Trophoblast cell (in vitro differentiated cells and primary cell): ENCODE measurements at regions not wholly inside any gene's neighbourhood (a gene's known extent, or its start where the extent isn't known, plus 50 kb on each side); places are given as distances from the start of the nearest gene placed in this dataset.

Source experiments
- DNase-seq, 2 donors: peaks; one replicate each; pipeline ENCODE4 v3.0.0-alpha.2; 2016
- H2AFZ ChIP-seq: 2 replicates; pipeline ENCODE4 v1.6.1; 2013; ENCODE audit warnings: low read length, moderate library complexity, mild to moderate bottlenecking; ENCODE audit not compliant: insufficient read depth, poor library complexity
- H2AK5ac ChIP-seq: 2 replicates; pipeline ENCODE4 v1.6.1; 2013; ENCODE audit warnings: mild to moderate bottlenecking, low read length
- H2BK120ac ChIP-seq: 2 replicates; pipeline ENCODE4 v1.6.1; 2013; ENCODE audit warnings: low read length, mild to moderate bottlenecking, moderate library complexity; ENCODE audit not compliant: insufficient read depth, poor library complexity
- H2BK12ac ChIP-seq: 2 replicates; pipeline ENCODE4 v1.6.1; 2013; ENCODE audit warnings: mild to moderate bottlenecking, low read length, moderate library complexity
- H2BK5ac ChIP-seq: 2 replicates; pipeline ENCODE4 v1.6.1; 2013; ENCODE audit warnings: low read length, low read depth, moderate library complexity, mild to moderate bottlenecking; ENCODE audit not compliant: poor library complexity
- H3K14ac ChIP-seq: 2 replicates; pipeline ENCODE4 v1.6.1; 2013; ENCODE audit warnings: mild to moderate bottlenecking, low read length
- H3K18ac ChIP-seq: 2 replicates; pipeline ENCODE4 v1.6.1; 2013; ENCODE audit warnings: mild to moderate bottlenecking, low read length
- H3K23ac ChIP-seq: 2 replicates; pipeline ENCODE4 v1.6.1; 2013; ENCODE audit warnings: low read length
- H3K27ac ChIP-seq: 2 replicates; pipeline ENCODE4 v1.5.1; 2013; ENCODE audit warnings: low read depth, mild to moderate bottlenecking, inconsistent platforms, low read length, moderate library complexity
- H3K27me3 ChIP-seq: 2 replicates; pipeline ENCODE4 v1.6.1; 2013; ENCODE audit warnings: inconsistent platforms, mild to moderate bottlenecking, low read length, moderate library complexity; ENCODE audit not compliant: insufficient read depth
- H3K36me3 ChIP-seq, 2 experiments: 1 replicate in 1 of 2; 2 replicates in 1 of 2; pipeline ENCODE4 v1.6.1; 2013; ENCODE audit warnings: low read length in 2 of 2, mild to moderate bottlenecking in 2 of 2, moderate library complexity in 1 of 2; ENCODE audit not compliant: insufficient read depth in 2 of 2, control insufficient read depth in 1 of 2
- H3K4ac ChIP-seq: 2 replicates; pipeline ENCODE4 v1.6.1; 2013; ENCODE audit warnings: low read depth, mild to moderate bottlenecking, low read length, moderate library complexity
- H3K4me1 ChIP-seq, 2 experiments: 1 replicate in 1 of 2; 2 replicates in 1 of 2; pipeline ENCODE4 v1.6.1; 2013; ENCODE audit warnings: low read length in 2 of 2, mild to moderate bottlenecking in 2 of 2, moderate library complexity in 1 of 2; ENCODE audit not compliant: insufficient read depth in 2 of 2, control insufficient read depth in 1 of 2
- H3K4me2 ChIP-seq: 2 replicates; pipeline ENCODE4 v1.6.1; 2013; ENCODE audit warnings: inconsistent platforms, mild to moderate bottlenecking, low read length, moderate library complexity
- H3K4me3 ChIP-seq: 2 replicates; pipeline ENCODE4 v1.5.1; 2013; ENCODE audit warnings: mild to moderate bottlenecking, low read depth, low read length, inconsistent platforms
- H3K79me1 ChIP-seq: one replicate; pipeline ENCODE4 v1.6.1; 2013; ENCODE audit warnings: low read length
- H3K79me2 ChIP-seq: 2 replicates; pipeline ENCODE4 v1.6.1; 2013; ENCODE audit warnings: low read length, mild to moderate bottlenecking; ENCODE audit not compliant: control insufficient read depth, insufficient read depth, poor library complexity
- H3K9ac ChIP-seq: 2 replicates; pipeline ENCODE4 v1.6.1; 2013; ENCODE audit warnings: mild to moderate bottlenecking, low read length
- H3K9me3 ChIP-seq: 2 replicates; pipeline ENCODE4 v1.6.1; 2013; ENCODE audit warnings: low read depth, mild to moderate bottlenecking, control low read depth, inconsistent platforms, low read length; ENCODE audit not compliant: insufficient read depth
- H4K12ac ChIP-seq: 2 replicates; pipeline ENCODE4 v1.6.1; 2013; ENCODE audit warnings: low read depth, mild to moderate bottlenecking, low read length, moderate library complexity
- H4K8ac ChIP-seq: 2 replicates; pipeline ENCODE4 v1.6.1; 2013; ENCODE audit warnings: low read depth, mild to moderate bottlenecking, low read length, moderate library complexity
- H4K91ac ChIP-seq: one replicate; pipeline ENCODE4 v1.6.1; 2013; ENCODE audit warnings: low read depth, mild to moderate bottlenecking, low read length, moderate library complexity
- WGBS: extraction: QIAGEN DNeasy Blood & Tissue Kit; methylation state at CpG from one replicate; pipeline ENCODE4 v1.1.7; 2013; ENCODE audit warnings: missing lambda C conversion rate; ENCODE audit not compliant: insufficient read length, insufficient coverage; ENCODE audit errors: extremely low coverage; 5-methylcytosine and 5-hydroxymethylcytosine counted together

DNA sequence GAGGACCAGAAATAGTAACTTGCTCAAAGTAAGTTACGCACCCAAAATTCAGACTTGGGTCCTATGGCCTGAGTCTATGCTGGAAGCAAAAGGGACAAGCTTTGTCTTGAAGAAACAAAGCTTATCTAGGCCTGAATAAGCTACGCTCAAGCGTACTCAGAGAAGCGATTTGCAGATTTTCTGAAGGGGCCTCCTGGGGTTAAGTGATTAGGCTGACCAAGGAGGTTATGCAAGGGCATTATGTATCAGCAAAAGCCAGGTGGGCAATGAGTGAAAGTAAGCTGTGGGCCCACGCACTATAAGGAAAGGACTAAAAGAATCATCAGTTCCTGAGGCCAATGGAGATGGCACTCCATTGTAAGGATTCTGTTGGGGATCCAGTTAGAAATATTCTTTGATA, 122.1 kb downstream of the SNX18 start:
- no peak overlapping the region for H3K4me2 ChIP-seq
- no peak overlapping the region for H3K18ac ChIP-seq

GRCh38 chr5:54638106-54638505, 120.5 kb downstream of the SNX18 start:
- Histone ChIP-seq H3K18ac (no peak overlapping the region), H2AK5ac (no peak overlapping the region), H3K9ac (no peak overlapping the region), H3K27me3 (no peaks in the 10 kb centered on the region), H3K79me2 (no peaks in the 10 kb centered on the region), H3K4ac (no peak overlapping the region), H3K14ac (no peak overlapping the region), H3K79me1 (no peaks in the 10 kb centered on the region), H4K8ac (no peak overlapping the region), H4K12ac (no peak overlapping the region), H3K36me3 (no peaks in the 10 kb centered on the region), H2BK5ac (no peak overlapping the region), H3K4me1 (peaks cover 0 to 3% of the 10 kb centered on the region in 2 experiments), H2BK120ac (no peak overlapping the region), H2BK12ac (no peak overlapping the region), H3K9me3 (no peaks in the 10 kb centered on the region), H3K23ac (no peak overlapping the region), H3K4me2 (no peak overlapping the region), H2AFZ (no peak overlapping the region), H3K27ac (no peak overlapping the region), H3K4me3 (no peak overlapping the region), H4K91ac (no peak overlapping the region)
- WGBS, result no CpG with 5 or more reads among the region's 2 CpGs
- DNase-seq, result no peak

More for the DNA sequence above, 122.1 kb downstream of the SNX18 start:
- H4K91ac ChIP-seq, result no peak overlapping the region
- no peak for DNase-seq
- H4K12ac ChIP-seq, result no peak overlapping the region
- no peaks in the 10 kb centered on the region for H3K79me2 ChIP-seq
- H3K9ac ChIP-seq, result no peak overlapping the region
- no peak overlapping the region for H4K8ac ChIP-seq
- H2AFZ ChIP-seq, result no peak overlapping the region
- no peak overlapping the region for H2BK12ac ChIP-seq
- H3K79me1 ChIP-seq, result no peaks in the 10 kb centered on the region
- H3K4me1 ChIP-seq, result no peaks in the 10 kb centered on the region
- H3K9me3 ChIP-seq, result no peaks in the 10 kb centered on the region
- no CpG with 5 or more reads among the region's 5 CpGs for WGBS
- H3K23ac ChIP-seq, result no peak overlapping the region
- H3K14ac ChIP-seq, result no peak overlapping the region
- no peak overlapping the region for H3K4me3 ChIP-seq
- no peak overlapping the region for H2BK120ac ChIP-seq
- no peak overlapping the region for H3K4ac ChIP-seq
- H3K27me3 ChIP-seq, result no peaks in the 10 kb centered on the region
- no peaks in the 10 kb centered on the region for H3K36me3 ChIP-seq
- no peak overlapping the region for H2AK5ac ChIP-seq
- H3K27ac ChIP-seq, result no peak overlapping the region
- no peak overlapping the region for H2BK5ac ChIP-seq

GRCh38 chr5:54637654-54638053, 120.1 kb downstream of the SNX18 start:
- Histone ChIP-seq H3K27me3 (no peaks in the 10 kb centered on the region), H3K4me1 (peaks cover 0 to 3% of the 10 kb centered on the region in 2 experiments), H4K91ac (no peak overlapping the region), H3K27ac (no peak overlapping the region), H2BK12ac (no peak overlapping the region), H3K79me2 (no peaks in the 10 kb centered on the region), H2AK5ac (no peak overlapping the region), H2AFZ (no peak overlapping the region), H3K23ac (no peak overlapping the region), H3K9ac (no peak overlapping the region), H4K12ac (no peak overlapping the region), H3K4me2 (no peak overlapping the region), H3K18ac (no peak overlapping the region), H2BK5ac (no peak overlapping the region), H3K4me3 (no peak overlapping the region), H2BK120ac (no peak overlapping the region), H4K8ac (no peak overlapping the region), H3K36me3 (no peaks in the 10 kb centered on the region), H3K14ac (no peak overlapping the region), H3K79me1 (no peaks in the 10 kb centered on the region), H3K9me3 (no peaks in the 10 kb centered on the region), H3K4ac (no peak overlapping the region)
- DNase-seq, result no peak
- no CpG with 5 or more reads among the region's 6 CpGs for WGBS

- Histone ChIP-seq H2BK120ac (no peak overlapping the region), H3K79me1 (no peaks in the 10 kb centered on the region), H3K36me3 (no peaks in the 10 kb centered on the region), H3K4ac (no peak overlapping the region), H3K9ac (no peak overlapping the region), H4K8ac (no peak overlapping the region), H3K23ac (no peak overlapping the region), H3K18ac (no peak overlapping the region), H3K27me3 (no peaks in the 10 kb centered on the region), H2AK5ac (no peak overlapping the region), H3K14ac (no peak overlapping the region), H2BK12ac (no peak overlapping the region), H3K4me1 (peaks cover 0 to 3% of the 10 kb centered on the region in 2 experiments), H2AFZ (no peak overlapping the region), H2BK5ac (no peak overlapping the region), H3K4me3 (no peak overlapping the region), H3K79me2 (no peaks in the 10 kb centered on the region), H3K27ac (no peak overlapping the region), H4K12ac (no peak overlapping the region), H3K9me3 (no peaks in the 10 kb centered on the region), H4K91ac (no peak overlapping the region), H3K4me2 (no peak overlapping the region)
- no peak for DNase-seq
- no CpG with 5 or more reads among the region's 1 CpG for WGBS
These were observed 116.5 kb downstream of the SNX18 start for GRCh38 chr5:54634089-54634488.
